Heart right ventricle (tissue), 16 donors: ENCODE measurements at regions not wholly inside any gene's neighbourhood (a gene's known extent, or its start where the extent isn't known, plus 50 kb on each side); places are given as distances from the start of the nearest gene placed in this dataset.

Experiments used
- ATAC-seq, 8 donors: fragments of 200-7000 bp; cut with Tn5 transposase; one replicate each; pipeline ENCODE4 v1.9.1; 2020; ENCODE audit warnings: mild to moderate bottlenecking in 8 of 8, moderate library complexity in 8 of 8, moderate number of reproducible peaks in 1 of 8
- DNase-seq, 2 donors: peaks; one replicate each; pipeline ENCODE4 v3.0.0-alpha.2; 2020
- H3K27ac ChIP-seq, 10 donors: fragments of 200-600 bp; sonication (generic) in 2 of 10; one replicate each; pipeline versions ENCODE4 v1.5.0 to v1.8.0; 2020 to 2022; ENCODE audit warnings: mild to moderate bottlenecking in 3 of 10
- H3K27me3 ChIP-seq, 7 donors: fragments of 200-600 bp; one replicate each; pipeline ENCODE4 v1.8.0; 2021 to 2022; ENCODE audit warnings: mild to moderate bottlenecking in 2 of 7
- H3K36me3 ChIP-seq, 9 donors: fragments of 200-600 bp; sonication (generic) in 1 of 9; one replicate each; pipeline versions ENCODE4 v1.5.0 to v1.8.0; 2020 to 2022; ENCODE audit warnings: mild to moderate bottlenecking in 2 of 9
- H3K4me1 ChIP-seq, 9 donors: fragments of 200-600 bp; sonication (generic) in 1 of 9; one replicate each; pipeline versions ENCODE4 v1.5.0 to v1.8.0; 2020 to 2022; ENCODE audit warnings: mild to moderate bottlenecking in 4 of 9
- H3K4me3 ChIP-seq, 10 donors: fragments of 200-600 bp; sonication (generic) in 2 of 10; one replicate each; pipeline versions ENCODE4 v1.5.0 to v1.8.0; 2020 to 2022; ENCODE audit warnings: mild to moderate bottlenecking in 7 of 10, moderate library complexity in 2 of 10
- H3K9me3 ChIP-seq, 11 donors: fragments of 200-600 bp in 10 of 11; sonication (generic) in 2 of 11; one replicate each; pipeline versions ENCODE4 v1.5.0 to v1.8.0; 2013 to 2022; ENCODE audit warnings: mild to moderate bottlenecking in 2 of 11, control low read depth in 1 of 11, moderate library complexity in 1 of 11
- WGBS, 2 donors: extraction: QIAGEN DNeasy Blood & Tissue Kit; methylation state at CpG; one replicate each; pipeline ENCODE4 v1.1.7; 2013; ENCODE audit warnings: inconsistent platforms in 1 of 2; 5-methylcytosine and 5-hydroxymethylcytosine counted together
- intact Hi-C, 10 donors: fragments of 100-400 bp; cut with DNase I; formaldehyde crosslinking; loops; one replicate each; pipeline versions ENCODE4 v1.11.1 to v1.14.2; 2022
- TF ChIP-seq, protein P1 (sequence below), 9 donors: fragments of 200-600 bp; sonication (generic) in 2 of 9; IDR thresholded peaks; one replicate each; pipeline versions ENCODE4 v1.5.0 to v1.8.0; 2021 to 2022; ENCODE audit warnings: antibody characterized with exemption in 9 of 9, mild to moderate bottlenecking in 5 of 9, moderate library complexity in 1 of 9
- donor health status: Arrhythmogenic right ventricular cardiomyopathy.
- donor health status: ischemic (EF 13 %, LVEDD 7.1; RV severe dilation, severe dysfunction).
- donor health status: healthy with polysubstance abuse.
- donor health status: DM: no; HTN: yes; CAD: no.
- donor health status: DM: no; HTN: no; CAD: no.
- donor health status: ischemic (EF 25% LVEDD 6.9; RV normal size, moderate dysfunction).
- donor health status: ischemic (EF 25% LVEDD 5.7; RV mildly dilated, moderate dysfunction).
- donor health status: healthy.
- donor health status: DM: yes; HTN: yes; CAD: no.
- donor health status: Ischemic cardiomyopathy.
- donor health status: ischemic (EF 35%, LVEDD 5.7; RV mildly dilated, moderate dysfunction).
- donor health status: nonischemic (EF 11% LVEDD 7.7; RV severe dilation, severe dysfunction).
- donor health status: DM: yes; HTN: yes; CAD: no.
- donor health status: PGD.
- donor health status: ischemic (EF 29% LVEDD 5.4; RV normal size, mild dysfunction).
- donor health status: nonischemic (EF 23%, LVEDD 6.1; RV moderate dilation, normal function).

DNA sequence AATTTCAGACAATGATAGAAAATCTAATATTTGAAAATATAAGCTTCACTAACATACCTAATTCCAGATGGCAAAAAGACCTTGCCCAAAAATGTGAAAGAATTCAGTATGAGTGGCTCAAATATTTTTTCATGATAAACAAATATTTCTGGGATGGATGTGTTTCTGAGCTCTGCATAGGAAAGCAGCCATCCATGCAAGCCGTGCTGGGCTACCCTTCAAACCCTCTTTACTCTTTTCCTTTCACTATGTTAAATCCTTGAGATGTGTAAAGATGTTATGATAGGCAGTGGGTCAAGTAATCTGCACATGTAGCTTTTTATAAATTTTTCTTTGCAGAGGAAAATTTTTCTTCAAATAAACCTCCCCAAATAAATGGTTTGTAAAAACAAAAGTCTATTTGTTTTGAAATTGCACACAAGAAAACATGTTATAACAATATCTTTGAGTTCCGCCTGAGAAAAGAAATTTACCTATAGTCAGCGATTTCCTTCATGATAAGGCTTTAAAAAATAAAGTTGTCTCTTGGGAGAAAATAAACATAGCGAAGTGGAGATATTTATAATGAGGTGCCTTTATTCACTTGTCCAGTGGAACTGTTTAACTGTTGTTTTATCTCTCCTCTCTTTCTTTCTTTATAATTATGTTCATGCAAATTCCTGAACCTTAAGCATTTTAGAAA lies 154.3 kb upstream of the PITX1 start:
- Histone ChIP-seq H3K27ac (no peak overlapping the region), H3K36me3 (no peaks in the 10 kb centered on the region), H3K4me3 (no peak overlapping the region), H3K9me3 (no peaks in the 10 kb centered on the region), H3K4me1 (peaks cover 0 to 9% (median 7%) of the 10 kb centered on the region in 9 donors), H3K27me3 (peaks cover 0 to 71% (median 56%) of the 10 kb centered on the region in 7 donors)
- TF ChIP-seq, protein P1, sequence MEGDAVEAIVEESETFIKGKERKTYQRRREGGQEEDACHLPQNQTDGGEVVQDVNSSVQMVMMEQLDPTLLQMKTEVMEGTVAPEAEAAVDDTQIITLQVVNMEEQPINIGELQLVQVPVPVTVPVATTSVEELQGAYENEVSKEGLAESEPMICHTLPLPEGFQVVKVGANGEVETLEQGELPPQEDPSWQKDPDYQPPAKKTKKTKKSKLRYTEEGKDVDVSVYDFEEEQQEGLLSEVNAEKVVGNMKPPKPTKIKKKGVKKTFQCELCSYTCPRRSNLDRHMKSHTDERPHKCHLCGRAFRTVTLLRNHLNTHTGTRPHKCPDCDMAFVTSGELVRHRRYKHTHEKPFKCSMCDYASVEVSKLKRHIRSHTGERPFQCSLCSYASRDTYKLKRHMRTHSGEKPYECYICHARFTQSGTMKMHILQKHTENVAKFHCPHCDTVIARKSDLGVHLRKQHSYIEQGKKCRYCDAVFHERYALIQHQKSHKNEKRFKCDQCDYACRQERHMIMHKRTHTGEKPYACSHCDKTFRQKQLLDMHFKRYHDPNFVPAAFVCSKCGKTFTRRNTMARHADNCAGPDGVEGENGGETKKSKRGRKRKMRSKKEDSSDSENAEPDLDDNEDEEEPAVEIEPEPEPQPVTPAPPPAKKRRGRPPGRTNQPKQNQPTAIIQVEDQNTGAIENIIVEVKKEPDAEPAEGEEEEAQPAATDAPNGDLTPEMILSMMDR (IDR thresholded peaks at IDR 0.05): no peak
- intact Hi-C loops: loop anchor here in 2 of 10 donors (10.0 kb wide), 2 partner anchors 134 to 154 kb away; partner anchors contain the start of gene PITX1 (in 1 of the 2)
- ATAC-seq (no peak), DNase-seq (no peak)
- 77 to 79% methylated on average over 4 of the region's 4 CpGs for WGBS, 2 donors

DNA sequence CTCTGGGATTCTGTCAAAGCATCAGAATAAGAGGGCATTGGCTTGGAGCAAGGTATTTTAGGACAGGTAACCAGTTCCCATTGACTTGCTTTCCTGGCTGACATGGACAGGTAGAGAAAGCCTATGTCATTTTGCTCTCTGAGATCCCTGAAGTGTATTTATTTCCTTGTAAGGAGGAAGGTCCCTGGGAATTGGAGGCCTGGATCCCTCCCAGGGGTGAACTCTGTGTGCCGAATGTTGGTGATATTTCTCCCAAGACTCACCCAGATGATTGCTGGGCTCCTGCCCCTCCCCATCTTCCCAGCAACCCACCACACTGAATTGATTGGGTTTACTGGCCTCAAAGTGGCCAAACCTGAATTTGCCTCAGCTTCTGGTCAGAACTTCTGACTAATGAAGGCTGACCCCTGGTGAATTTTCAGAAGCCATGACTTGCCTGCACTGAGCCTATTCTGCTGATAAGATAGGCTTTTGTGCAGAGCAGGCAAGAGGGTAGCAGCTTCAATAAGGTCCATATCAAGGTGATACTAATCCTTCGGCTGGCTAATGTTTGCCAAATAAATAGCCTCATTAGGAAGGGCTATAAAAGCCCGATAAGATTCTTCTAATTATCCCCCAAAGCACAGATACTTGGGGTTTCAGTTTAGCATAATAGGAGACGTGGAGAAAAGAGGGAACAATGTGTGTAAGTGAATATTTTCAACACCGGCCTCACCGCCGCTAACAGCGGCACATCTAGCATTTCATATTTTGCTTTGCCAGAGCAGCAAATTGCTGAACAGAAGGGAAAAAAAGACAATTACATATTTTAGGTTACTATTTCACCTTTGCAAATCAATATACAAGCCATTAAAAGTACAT lies 152.9 kb upstream of the PITX1 start:
- DNase-seq (no peak), ATAC-seq (no peak)
- TF ChIP-seq, protein P1 (IDR thresholded peaks at IDR 0.05): no peak
- H3K27ac ChIP-seq: no peak overlapping the region
- 80 to 84% methylated on average over 8 of the region's 8 CpGs for WGBS, 2 donors
- H3K36me3 ChIP-seq: no peaks in the 10 kb centered on the region
- H3K4me1 ChIP-seq: peaks cover 0 to 9% (median 7%) of the 10 kb centered on the region in 9 donors
- H3K4me3 ChIP-seq: no peak overlapping the region
- H3K9me3 ChIP-seq: no peaks in the 10 kb centered on the region
- peaks cover 0 to 62% (median 47%) of the 10 kb centered on the region in 7 donors for H3K27me3 ChIP-seq
- intact Hi-C loops: loop anchor here in 2 of 10 donors (10.0 kb wide), 2 partner anchors 132 to 152 kb away; partner anchors contain the start of gene PITX1 (in 1 of the 2)

DNA sequence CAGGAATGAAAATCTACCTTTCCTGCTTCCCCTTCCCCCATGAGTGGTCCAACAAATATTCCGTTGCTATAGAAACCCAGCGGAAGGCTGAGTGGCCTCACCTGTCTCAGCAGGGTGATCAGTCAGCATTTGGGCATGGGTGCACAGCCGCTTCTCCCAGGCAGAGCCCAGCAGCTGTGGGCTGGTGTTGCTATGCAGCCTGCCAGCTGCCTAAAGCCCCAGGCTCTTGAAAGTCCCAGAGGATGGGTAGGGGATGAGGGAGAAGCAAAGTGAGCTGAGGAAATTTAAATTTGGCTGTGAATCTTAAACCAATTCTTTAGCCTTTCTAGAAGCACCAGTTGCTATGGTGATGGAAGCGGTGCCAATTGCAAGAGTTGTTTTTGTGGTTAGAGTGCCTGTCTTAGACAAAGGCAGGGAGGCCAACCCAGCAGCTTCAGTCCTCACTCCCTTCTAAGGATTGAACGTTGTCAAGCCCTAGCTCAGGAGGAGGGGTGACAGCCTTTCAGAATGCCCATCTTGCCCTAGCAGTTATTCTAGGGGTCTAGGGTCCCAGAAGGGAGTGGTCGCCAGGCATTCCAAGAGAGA lies 151.5 kb upstream of the PITX1 start:
- ATAC-seq (no peak), DNase-seq (no peak)
- no peaks in the 10 kb centered on the region for H3K9me3 ChIP-seq
- no peak overlapping the region for H3K4me3 ChIP-seq
- no peaks in the 10 kb centered on the region for H3K36me3 ChIP-seq
- TF ChIP-seq, protein P1 (IDR thresholded peaks at IDR 0.05): no peak
- H3K27ac ChIP-seq: no peak overlapping the region
- 88% methylated on average over 6 of the region's 6 CpGs for WGBS, 2 donors
- intact Hi-C loops: loop anchor here in 2 of 10 donors (10.0 kb wide), 2 partner anchors 131 to 151 kb away; partner anchors contain the start of gene PITX1 (in 1 of the 2)
- no peaks in the 10 kb centered on the region for H3K4me1 ChIP-seq
- peaks cover 0 to 49% (median 34%) of the 10 kb centered on the region in 7 donors for H3K27me3 ChIP-seq

DNA sequence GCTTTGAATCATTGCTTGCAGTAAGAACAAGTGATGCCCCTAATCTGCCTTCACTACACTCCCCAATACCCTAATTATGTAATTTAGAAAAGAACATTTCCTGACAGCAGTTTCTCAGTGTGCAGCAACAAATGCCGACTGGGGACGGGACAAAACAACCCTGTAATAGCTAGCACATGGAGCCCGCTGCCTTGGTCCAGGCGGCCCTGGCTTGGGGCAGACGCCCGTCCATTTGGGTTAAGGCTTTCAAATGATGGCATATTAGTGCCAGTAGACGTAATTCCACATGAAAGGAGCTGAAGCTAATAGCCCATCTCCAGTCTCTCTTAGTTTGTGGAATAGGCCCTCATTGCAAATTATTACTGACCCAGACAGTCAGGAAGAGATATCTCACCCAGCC lies 150.6 kb upstream of the PITX1 start:
- H3K9me3 ChIP-seq: no peaks in the 10 kb centered on the region
- intact Hi-C loops: loop anchor here in 2 of 10 donors (10.0 kb wide), 2 partner anchors 130 to 150 kb away; partner anchors contain the start of gene PITX1 (in 1 of the 2)
- no peaks in the 10 kb centered on the region for H3K4me1 ChIP-seq
- WGBS, 2 donors: 93 to 96% methylated on average over 7 of the region's 7 CpGs
- H3K27ac ChIP-seq: no peak overlapping the region
- H3K36me3 ChIP-seq: no peaks in the 10 kb centered on the region
- no peak for ATAC-seq
- no peak for DNase-seq
- peaks cover 0 to 40% (median 25%) of the 10 kb centered on the region in 7 donors for H3K27me3 ChIP-seq
- no peak overlapping the region for H3K4me3 ChIP-seq
- TF ChIP-seq, protein P1 (IDR thresholded peaks at IDR 0.05): no peak
